ENCODE measurements at regions not wholly inside any gene's neighbourhood (a gene's known extent, or its start where the extent isn't known, plus 50 kb on each side); places are given as distances from the start of the nearest gene placed in this dataset.

- TF ChIP-seq CTCF (conservative IDR thresholded peaks at IDR 0.05 in 1 of 2, IDR thresholded peaks at IDR 0.05 in 1 of 2; ENCODE audit: extremely low read depth in 1 of 2, insufficient read depth in 1 of 2, low read depth in 1 of 2, low read length in 2 of 2) (no peak), EZH2 (IDR thresholded peaks at IDR 0.05; ENCODE audit: borderline replicate concordance, low read length) (no peak)
Measured at GRCh38 chr5:105638437-105638836, 2032.3 kb downstream of the EFNA5 start.

Data from mammary epithelial cell (primary cell).